Progenitor cell of endocrine pancreas (in vitro differentiated cells): ENCODE measurements at regions not wholly inside any gene's neighbourhood (a gene's known extent, or its start where the extent isn't known, plus 50 kb on each side); places are given as distances from the start of the nearest gene placed in this dataset.

Experiments used
- DNase-seq: peaks from one replicate; pipeline ENCODE4 v3.0.0; 2021; ENCODE audit warnings: low spot score; ENCODE audit not compliant: unreplicated experiment
- H3K27ac Mint-ChIP-seq: 2 replicates; pipeline ENCODE4 v1.8.0; 2021; ENCODE audit warnings: mild to moderate bottlenecking, moderate library complexity, mixed read lengths
- H3K27me3 Mint-ChIP-seq: 2 replicates; pipeline ENCODE4 v1.8.0; 2021; ENCODE audit warnings: mixed read lengths
- H3K36me3 Mint-ChIP-seq: 2 replicates; pipeline ENCODE4 v1.8.0; 2022; ENCODE audit warnings: mixed read lengths; ENCODE audit not compliant: insufficient read depth
- H3K4me1 Mint-ChIP-seq: 2 replicates; pipeline ENCODE4 v1.8.0; 2021; ENCODE audit warnings: low read depth, mixed read lengths
- H3K4me3 Mint-ChIP-seq: 2 replicates; pipeline ENCODE4 v1.8.0; 2021; ENCODE audit warnings: low read depth, mild to moderate bottlenecking, moderate library complexity, mixed read lengths
- H3K9me3 Mint-ChIP-seq: 2 replicates; pipeline ENCODE4 v1.8.0; 2021; ENCODE audit warnings: low read depth, mixed read lengths
- TF ChIP-seq, protein P1 (sequence below): fragments of 200-600 bp; sonication (generic); IDR thresholded peaks from one replicate; pipeline ENCODE4 v1.5.0; 2021; ENCODE audit warnings: antibody characterized with exemption, mild to moderate bottlenecking; ENCODE audit not compliant: unreplicated experiment

DNA sequence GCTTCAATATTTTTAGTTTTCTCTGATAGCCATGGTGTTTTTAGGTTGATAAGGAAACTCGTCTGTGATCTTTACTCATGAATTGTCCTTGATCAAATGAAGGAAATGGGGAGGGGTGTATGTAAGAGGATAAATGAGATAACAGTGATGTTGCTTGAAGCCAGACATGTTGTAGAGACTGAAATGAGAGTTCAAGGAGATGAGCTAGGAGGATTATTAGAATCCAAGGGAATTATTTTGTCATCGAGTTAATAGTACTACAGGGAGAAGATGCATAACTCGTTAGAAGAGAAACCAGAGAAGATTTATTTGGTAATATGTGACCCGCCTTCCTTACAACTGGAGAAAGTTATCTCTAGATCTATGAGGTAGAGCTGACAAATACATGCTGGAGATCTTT lies 371.3 kb upstream of the DDHD1 start:
- DNase-seq, result no peak
- H3K27ac Mint-ChIP-seq, result no peak overlapping the region
- no peak overlapping the region for H3K4me3 Mint-ChIP-seq
- peaks cover 3% of the 10 kb centered on the region for H3K9me3 Mint-ChIP-seq
- no peaks in the 10 kb centered on the region for H3K36me3 Mint-ChIP-seq
- H3K4me1 Mint-ChIP-seq, result no peaks in the 10 kb centered on the region
- no peaks in the 10 kb centered on the region for H3K27me3 Mint-ChIP-seq
- TF ChIP-seq, protein P1, sequence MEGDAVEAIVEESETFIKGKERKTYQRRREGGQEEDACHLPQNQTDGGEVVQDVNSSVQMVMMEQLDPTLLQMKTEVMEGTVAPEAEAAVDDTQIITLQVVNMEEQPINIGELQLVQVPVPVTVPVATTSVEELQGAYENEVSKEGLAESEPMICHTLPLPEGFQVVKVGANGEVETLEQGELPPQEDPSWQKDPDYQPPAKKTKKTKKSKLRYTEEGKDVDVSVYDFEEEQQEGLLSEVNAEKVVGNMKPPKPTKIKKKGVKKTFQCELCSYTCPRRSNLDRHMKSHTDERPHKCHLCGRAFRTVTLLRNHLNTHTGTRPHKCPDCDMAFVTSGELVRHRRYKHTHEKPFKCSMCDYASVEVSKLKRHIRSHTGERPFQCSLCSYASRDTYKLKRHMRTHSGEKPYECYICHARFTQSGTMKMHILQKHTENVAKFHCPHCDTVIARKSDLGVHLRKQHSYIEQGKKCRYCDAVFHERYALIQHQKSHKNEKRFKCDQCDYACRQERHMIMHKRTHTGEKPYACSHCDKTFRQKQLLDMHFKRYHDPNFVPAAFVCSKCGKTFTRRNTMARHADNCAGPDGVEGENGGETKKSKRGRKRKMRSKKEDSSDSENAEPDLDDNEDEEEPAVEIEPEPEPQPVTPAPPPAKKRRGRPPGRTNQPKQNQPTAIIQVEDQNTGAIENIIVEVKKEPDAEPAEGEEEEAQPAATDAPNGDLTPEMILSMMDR, result no peak

DNA sequence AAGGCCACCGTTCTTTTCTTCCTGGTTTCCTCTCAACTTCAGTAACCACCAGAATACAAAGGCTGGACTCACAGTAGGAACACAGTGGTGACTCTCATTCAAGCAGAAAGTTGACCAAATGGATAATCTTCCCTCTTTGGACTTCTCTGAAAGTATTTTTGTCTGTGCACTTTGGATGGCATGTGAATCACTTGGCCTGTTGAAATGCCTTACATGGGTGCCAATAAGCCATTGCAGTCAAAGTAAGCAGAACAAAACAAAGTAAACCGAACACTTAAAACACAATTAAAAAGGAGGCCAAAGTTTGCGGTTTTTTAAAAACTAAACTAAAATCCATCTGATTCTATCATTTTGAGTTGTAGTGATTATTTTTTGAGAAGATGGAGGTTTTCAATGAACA lies 370.1 kb upstream of the DDHD1 start:
- no peak for DNase-seq
- TF ChIP-seq, protein P1, result no peak
- H3K27ac Mint-ChIP-seq, result no peak overlapping the region
- peaks cover 3% of the 10 kb centered on the region for H3K9me3 Mint-ChIP-seq
- no peaks in the 10 kb centered on the region for H3K4me1 Mint-ChIP-seq
- H3K36me3 Mint-ChIP-seq, result no peaks in the 10 kb centered on the region
- no peaks in the 10 kb centered on the region for H3K27me3 Mint-ChIP-seq
- H3K4me3 Mint-ChIP-seq, result no peak overlapping the region

DNA sequence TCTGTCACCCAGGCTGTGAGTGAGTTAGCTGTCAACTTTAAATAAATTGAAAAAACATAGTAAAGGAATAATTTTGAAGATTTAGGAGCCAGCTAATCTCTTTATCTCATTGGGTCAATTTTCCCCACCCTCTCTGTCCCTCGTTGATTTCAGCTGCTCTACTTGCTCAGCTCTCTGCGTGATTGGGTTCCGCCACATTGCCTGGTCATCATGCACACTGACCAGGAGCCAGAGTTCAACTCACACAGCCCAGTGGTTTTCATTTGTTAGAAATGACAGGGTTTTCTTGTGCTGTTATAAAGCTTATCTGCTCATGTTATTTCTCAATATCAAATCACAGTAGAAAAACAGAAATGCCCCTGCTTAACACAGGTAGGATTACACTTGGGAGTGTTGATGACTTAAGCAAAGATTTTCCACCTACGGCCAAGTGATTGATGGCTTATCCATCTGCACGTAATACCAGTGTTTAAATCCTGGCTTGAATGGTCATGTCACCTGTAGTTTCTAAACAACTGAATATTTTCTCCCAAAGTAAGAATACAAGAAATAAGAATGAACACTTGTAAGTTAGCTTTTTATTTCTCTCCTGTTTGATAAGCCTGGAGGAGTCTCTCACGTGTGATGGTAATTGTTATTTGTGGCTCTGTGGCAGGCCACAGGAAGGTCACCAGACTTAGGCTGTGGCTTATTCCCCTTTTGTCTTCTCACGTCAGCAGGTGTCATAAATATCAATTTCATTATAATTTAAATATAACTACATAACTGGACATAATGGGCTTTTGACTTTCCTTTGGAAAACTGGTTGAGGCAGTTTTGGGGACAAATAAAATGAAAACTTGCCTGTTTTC lies 367.2 kb upstream of the DDHD1 start:
- no peaks in the 10 kb centered on the region for H3K4me1 Mint-ChIP-seq
- H3K27me3 Mint-ChIP-seq, result no peaks in the 10 kb centered on the region
- TF ChIP-seq, protein P1, result no peak
- H3K9me3 Mint-ChIP-seq, result peaks cover 3% of the 10 kb centered on the region
- no peak for DNase-seq
- H3K27ac Mint-ChIP-seq, result no peak overlapping the region
- no peaks in the 10 kb centered on the region for H3K36me3 Mint-ChIP-seq
- no peak overlapping the region for H3K4me3 Mint-ChIP-seq

DNA sequence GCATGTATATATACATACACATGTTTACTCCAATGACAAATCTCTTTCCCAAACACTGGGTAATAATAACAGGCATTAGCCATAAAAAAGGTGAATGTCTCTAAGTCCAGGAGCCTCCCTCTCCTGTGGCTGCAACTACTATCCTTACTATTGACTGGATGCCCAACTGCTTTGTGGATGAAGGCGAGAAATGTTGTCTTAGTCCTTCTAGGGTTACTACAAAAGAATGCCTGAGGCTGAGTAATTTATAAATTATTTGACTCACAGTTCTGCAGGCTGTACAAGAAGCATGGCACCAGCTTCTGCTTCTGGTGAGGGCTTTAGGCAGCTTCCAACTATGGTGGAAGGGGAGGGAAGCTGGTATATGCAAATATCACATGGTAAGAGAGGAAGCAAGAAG lies 366.0 kb upstream of the DDHD1 start:
- Mint-ChIP-seq H3K4me1 (no peaks in the 10 kb centered on the region), H3K36me3 (no peaks in the 10 kb centered on the region), H3K27ac (no peak overlapping the region), H3K4me3 (no peak overlapping the region), H3K27me3 (no peaks in the 10 kb centered on the region), H3K9me3 (peaks cover 3% of the 10 kb centered on the region)
- TF ChIP-seq, protein P1, result no peak
- DNase-seq, result no peak

DNA sequence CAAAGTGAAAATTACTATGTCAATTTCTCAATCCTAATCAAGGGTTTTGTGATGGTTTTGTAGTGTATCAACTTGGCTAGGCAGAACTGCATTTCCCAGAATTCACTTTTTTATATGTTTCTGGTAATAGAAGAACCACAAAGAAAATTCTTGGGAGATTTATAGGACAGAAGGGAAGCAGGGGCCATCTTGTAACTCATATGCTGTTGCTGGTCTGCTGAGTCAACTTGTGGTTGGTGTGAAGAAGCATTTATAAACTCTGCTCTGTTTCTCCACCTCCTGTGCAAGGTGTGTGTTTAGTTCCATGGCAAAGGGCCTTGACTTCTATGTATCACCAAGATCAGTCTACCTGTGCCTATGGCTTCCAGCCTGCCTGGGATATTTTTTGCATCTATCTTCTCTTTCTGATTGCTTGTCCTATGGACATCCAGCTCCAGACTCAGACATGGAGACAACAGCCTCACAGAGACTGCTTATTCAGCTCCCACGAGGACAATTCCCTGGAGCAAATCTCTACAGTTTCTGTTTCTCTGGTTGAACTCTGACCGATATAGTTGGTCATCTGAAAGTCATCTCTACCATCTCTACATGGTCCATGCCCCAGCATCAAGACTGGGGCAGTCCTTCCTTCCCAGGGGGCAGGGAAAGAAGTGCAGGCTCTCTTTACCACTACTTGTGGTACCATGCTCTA lies 364.3 kb upstream of the DDHD1 start:
- no peaks in the 10 kb centered on the region for H3K27me3 Mint-ChIP-seq
- H3K4me1 Mint-ChIP-seq, result peaks cover 2% of the 10 kb centered on the region
- H3K27ac Mint-ChIP-seq, result peak overlapping the region; percentile 3
- no peak overlapping the region for H3K4me3 Mint-ChIP-seq
- peaks cover 3% of the 10 kb centered on the region for H3K9me3 Mint-ChIP-seq
- DNase-seq, result no peak
- TF ChIP-seq, protein P1, result no peak
- H3K36me3 Mint-ChIP-seq, result no peaks in the 10 kb centered on the region
